ENCODE measurements at regions not wholly inside any gene's neighbourhood (a gene's known extent, or its start where the extent isn't known, plus 50 kb on each side); places are given as distances from the start of the nearest gene placed in this dataset.

GRCh38 chr2:18834341-18834740, 245.0 kb upstream of the NT5C1B start:
- TF ChIP-seq, protein P1, sequence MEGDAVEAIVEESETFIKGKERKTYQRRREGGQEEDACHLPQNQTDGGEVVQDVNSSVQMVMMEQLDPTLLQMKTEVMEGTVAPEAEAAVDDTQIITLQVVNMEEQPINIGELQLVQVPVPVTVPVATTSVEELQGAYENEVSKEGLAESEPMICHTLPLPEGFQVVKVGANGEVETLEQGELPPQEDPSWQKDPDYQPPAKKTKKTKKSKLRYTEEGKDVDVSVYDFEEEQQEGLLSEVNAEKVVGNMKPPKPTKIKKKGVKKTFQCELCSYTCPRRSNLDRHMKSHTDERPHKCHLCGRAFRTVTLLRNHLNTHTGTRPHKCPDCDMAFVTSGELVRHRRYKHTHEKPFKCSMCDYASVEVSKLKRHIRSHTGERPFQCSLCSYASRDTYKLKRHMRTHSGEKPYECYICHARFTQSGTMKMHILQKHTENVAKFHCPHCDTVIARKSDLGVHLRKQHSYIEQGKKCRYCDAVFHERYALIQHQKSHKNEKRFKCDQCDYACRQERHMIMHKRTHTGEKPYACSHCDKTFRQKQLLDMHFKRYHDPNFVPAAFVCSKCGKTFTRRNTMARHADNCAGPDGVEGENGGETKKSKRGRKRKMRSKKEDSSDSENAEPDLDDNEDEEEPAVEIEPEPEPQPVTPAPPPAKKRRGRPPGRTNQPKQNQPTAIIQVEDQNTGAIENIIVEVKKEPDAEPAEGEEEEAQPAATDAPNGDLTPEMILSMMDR (optimal IDR thresholded peaks at IDR 0.05 in 1 of 3, IDR thresholded peaks at IDR 0.05 in 1 of 3, conservative IDR thresholded peaks at IDR 0.05 in 1 of 3; ENCODE audit: extremely low read depth in 1 of 3, insufficient read depth in 2 of 3, low read length in 3 of 3): no peak
- TF ChIP-seq EZH2 (IDR thresholded peaks at IDR 0.05; ENCODE audit: low read length): no peak

All from keratinocyte (primary cell).